Glomerular endothelial cell (primary cell): ENCODE measurements at regions not wholly inside any gene's neighbourhood (a gene's known extent, or its start where the extent isn't known, plus 50 kb on each side); places are given as distances from the start of the nearest gene placed in this dataset.
A peak's percentile ranks its signal among the peaks of the same experiment; 100 is the strongest.

Source experiments
- DNase-seq: peaks from one replicate; pipeline ENCODE4 v3.0.0-alpha.2; 2011; ENCODE audit warnings: low read depth, low spot score; ENCODE audit errors: extremely low read depth

DNA sequence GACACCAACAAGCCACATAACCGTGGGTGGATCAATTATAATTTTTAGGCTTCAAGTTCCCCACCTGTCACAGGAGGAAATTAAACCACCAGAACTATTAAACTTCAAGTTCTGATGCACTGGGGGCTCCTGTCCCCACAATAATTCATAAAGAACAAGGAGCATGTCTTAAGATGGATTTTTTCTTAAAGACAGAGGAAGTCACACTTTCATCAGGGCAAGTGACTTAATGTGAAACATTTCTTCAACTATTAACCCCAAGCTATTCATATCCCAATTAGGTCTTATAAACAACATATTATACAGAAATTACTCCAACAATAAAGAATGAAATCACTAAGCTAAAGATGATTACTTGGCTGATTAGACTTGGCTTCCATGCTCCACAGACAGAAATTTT, 292.5 kb downstream of the ETAA1 start:
- no peak for DNase-seq

DNA sequence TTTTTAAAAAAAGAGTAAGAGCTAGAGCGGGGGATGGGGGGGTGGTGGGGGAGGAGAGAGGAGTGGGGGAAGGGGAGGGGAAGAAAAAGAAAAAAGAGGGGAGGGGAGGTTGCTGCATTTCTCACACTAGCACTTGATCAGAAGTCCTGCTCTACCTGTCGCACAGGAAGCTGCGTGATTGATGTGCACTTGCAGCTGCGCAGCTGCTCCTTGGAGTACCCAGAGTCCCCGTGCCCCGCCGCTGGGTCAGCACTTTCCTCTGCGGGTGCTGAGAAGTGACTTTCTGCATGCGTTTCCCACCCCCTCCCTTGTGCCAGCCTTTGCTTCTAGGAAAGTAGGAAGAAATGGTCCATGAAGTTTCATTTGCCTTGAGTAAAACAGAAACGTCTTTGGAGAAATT, 297.3 kb downstream of the ETAA1 start:
- no peak for DNase-seq

DNA sequence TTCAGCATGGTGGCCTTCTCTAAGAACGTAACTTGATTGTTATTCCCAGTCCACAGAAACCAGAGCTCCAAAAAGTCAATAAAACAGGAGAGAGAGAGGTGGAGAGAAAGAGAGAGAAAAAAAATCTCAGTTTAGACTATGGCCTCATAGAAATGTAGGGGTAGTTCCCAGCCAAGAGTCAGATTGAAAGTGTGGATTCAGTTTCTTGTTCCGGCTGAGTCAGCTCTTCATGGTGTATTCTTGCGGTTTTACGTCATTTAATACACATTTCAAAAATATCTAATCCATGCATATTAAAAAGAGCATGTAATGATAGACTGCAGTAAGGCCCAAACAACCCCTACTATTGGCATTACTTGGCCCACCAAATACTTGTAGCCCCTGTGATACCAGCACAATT, 303.9 kb downstream of the ETAA1 start:
- DNase-seq = no peak

DNA sequence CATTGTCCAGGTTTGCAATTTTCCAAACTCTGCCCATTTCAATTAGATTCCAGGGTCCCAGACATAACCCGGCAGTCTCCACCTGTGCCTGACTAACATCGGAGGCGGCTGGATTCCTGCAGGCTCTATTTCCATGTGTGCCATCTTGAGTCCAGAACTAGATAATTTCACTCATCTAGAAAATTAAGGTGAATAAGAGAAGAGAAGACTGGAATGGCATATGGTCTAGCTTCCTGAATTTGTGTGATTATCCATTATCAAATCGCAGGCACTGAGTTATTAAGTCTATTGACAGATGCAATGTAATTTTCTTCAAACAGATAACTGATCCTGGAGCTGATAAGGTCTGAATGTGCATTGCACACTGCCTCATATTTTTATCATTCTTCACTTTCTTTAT, 305.2 kb downstream of the ETAA1 start:
- DNase-seq = no peak

DNA sequence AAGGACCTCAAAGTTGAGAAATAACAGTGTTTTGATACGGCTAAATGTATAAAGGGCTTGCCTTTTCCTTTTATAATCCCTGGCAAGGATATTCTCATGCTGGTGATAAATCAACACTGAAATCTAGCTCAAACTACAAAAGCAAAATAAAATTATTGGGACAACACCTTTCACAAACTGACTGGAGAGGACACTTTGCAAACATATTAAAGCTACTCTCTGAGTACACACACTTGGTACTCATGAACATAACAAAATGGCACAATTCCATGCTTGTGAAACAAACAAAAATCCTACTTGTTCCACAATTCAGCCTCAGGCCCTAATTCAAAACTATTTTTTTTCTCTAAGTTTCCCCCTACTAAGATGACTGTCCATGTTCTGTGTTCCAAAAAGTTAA, 305.8 kb downstream of the ETAA1 start:
- no peak for DNase-seq

DNA sequence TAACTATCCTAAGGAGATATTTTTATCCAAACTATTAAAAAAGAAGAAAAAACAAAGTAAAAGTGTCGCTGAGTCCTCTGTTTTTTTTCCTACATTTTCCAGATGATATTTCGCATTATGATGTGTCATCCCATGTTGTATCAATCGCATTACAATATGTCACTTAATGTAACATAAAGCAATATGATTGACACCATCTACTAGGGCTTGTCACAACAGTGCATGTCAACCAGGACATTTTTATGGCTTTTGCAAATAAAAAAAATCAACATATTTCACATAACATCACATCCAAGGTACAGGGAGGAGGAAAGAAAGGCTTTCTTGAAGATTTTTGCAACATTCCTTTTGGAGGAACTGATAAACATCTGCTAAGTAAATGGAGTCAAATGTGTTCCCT, 308.9 kb downstream of the ETAA1 start:
- no peak for DNase-seq

DNA sequence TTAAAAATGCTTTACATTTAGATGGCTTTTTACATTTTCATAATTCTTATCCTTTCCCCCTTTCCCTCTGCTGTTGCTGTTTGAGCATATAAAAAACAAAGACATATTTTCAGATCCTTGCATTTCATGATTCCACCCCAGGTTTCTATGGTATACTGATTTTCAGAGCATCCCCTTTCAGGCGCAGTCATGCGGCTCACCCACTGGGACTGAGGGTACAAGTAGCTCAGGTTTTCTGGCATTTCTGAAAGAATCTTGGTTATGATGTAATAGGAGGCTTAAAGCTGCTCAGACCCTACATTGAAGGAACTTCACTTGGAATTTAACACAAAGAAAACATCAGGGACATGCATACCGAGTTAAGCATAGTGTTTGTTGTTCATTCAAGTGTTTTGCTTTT, 310.8 kb downstream of the ETAA1 start:
- no peak for DNase-seq

DNA sequence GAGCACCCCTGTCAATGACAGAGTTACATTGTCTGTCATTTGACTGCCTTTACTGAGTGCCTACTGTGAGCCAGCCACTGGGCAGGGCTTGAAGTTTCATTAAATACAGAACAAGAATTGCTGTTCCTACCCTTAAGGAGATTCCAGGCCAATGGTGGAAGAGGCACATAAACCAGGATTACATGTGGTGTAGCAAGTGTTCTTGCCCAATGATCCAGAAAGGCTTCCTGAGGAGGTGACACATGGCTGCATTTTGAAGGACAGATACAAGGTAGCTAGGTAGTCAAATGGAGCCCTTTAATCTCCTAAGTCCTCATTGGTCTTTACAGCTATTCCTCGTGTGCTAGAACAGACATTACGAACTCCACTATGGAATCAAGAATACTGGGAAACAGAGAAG, 312.7 kb downstream of the ETAA1 start:
- no peak for DNase-seq

DNA sequence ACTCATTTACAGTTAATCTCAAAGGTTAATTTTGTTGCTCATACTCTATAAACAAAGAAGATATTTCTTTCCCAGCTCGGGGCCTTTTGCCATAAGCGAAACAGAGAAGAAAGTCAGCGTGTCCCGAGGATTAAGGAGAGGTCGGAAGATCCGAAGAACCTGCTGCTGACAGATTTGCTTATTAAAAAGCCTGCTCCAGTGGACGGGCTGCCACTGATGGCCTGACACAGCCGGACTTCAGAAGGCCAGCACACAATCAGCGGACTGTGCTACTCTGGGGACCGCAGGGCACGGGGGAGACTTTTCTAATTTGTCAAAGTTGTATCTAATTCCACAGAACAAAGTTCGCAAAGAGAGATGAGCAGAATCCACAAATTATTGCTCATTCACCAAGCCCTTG, 315.4 kb downstream of the ETAA1 start:
- DNase-seq = no peak

DNA sequence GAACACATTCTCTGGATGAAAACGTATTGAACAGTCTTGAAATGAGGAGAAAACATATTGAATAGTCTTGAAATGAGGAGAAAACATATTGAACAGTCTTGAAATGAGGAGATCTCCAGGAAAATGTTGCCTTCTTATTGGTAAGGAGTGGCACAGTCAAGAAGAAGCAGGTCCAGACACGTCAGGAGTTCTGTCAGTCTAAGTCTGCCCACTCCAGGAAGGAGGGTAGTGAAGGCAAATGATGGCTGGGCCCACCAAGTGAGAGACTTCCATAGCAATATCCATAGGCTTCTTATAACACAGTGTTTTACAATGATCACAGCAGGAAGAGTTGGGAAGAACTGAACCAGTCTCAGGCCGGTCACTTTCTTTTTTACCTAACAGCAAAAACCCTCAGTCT, 316.2 kb downstream of the ETAA1 start:
- DNase-seq = no peak

DNA sequence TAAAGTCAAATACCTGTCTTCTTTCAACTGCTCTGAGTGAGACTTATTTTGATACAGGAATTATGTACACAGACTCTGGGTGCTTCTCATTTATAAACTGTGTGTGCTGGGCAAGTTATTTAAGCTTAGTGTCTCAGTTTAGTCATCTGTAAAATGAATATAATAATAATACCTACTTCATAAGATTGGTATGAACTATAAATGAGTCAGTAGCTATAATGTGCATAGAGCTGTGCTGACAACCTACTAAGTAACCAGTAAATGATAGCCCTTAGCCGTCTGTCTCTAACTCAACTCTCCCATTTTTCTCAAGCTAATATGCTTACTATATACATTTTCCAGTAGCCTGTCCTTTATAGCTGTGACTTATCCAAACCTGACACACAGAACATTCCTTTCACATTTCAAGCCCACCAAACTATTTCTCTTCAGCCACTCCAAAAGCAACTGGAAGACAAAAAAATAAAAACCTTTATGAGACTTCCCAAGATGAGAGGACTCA, 319.8 kb downstream of the ETAA1 start:
- no peak for DNase-seq

DNA sequence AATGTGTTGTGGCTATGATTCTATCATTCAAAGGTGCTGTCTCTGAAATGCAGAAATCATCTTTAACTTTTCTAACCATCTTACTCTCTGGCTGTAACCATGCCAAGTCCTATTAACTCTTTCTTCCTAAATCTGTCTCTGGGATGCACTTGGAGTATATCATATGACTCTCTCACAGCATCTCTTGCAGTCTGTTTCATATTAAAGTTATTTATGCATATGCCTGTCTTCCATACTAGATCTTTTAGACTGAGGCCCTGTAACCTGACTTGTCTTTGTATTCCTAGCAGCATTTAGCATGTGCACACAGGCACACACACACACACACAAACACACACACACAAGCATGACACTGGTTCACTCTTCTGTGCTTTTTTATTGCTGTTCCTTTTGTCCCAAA, 320.6 kb downstream of the ETAA1 start:
- DNase-seq = no peak

DNA sequence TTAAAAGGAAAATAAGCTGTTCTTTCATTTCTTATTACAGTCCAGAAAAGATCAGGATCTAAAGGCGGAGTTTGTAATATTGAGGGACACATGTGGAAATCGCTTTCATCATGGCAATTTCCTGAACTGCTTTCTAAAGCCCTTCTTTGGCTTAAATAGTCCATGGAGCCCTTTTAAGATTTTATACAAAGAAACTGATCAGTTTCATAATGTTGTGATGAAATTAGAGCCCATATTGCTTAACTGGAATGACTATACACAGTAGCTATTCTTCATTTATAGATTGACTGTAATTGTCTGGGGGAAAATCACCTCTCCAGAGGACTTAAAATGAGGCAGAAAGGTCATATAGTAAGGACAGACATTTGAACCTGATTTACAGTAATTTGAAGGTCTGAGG, 322.2 kb downstream of the ETAA1 start:
- DNase-seq = no peak

DNA sequence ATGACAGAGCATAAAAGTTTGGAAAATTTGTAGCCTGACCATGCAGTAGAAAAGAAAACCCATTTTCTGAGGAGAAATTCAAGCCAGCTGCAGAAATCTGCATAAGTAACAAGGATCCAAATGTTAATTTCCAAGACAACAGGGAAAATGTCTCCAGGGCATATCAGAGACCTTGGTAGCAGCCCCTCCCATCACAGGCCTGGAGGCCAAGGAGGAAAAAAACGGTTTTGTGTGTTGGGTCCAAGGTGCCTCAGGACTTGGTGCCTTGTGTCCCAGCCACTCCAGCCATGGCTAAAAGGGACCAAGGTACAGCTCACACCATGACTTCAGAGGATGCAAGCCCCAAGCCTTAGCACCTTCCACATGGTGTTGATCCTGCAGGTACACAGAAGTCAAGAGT, 324.4 kb downstream of the ETAA1 start:
- DNase-seq = no peak

DNA sequence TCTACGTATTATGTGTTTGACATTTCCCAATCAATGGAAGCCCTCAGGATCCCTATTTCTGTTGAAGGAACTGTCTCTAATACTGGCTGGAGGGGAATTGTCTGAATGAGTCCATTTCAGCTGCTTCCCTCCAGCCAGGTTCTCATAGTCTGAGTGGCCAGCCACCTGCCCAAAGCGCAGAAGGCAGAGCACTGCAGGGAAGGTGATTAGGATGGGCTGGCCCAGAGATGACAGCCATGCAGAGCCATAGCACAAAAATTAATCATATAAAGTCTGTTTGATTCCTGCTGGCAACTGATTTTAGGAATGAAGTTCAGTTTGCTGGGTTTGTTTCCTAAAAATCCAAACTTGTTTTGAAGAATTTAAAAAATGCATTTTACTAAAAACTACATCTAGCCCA, 327.1 kb downstream of the ETAA1 start:
- DNase-seq = no peak

DNA sequence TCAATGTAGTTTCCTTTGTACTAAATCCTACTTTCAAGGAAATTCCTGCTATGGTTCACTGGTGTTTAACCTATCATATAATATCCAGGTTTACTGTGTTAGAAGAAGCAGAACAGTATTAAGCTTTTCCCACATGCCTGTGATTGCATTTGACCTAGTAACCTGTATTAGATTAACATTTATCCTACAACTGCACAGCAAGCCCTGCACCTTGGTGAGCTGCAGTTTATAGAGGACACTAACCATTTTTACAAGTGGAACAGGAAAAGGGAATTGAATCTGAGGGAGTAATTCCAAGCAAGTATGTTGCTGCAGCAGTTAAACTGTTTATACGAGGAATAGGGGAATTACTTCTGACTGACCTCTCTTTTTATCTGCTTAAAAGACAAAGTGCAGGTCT, 328.6 kb downstream of the ETAA1 start:
- no peak for DNase-seq

DNA sequence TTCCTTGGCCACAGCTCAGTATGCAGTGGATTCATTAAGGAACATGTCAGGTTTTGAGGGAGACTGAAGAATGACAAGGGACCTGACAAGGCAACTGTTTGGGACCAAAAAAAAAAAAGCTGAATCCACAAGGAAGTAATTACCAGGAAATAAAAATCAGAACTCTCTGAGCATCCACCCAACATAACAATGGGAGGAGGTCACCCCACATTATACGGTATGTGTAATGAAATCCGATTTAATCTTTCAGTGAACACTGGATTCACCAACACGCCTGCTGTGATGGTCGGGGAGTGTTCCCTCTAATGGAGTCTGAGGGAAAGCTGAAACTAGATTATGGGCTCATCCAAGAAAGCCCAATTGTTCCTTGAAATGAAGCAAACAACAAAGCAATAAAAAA, 329.3 kb downstream of the ETAA1 start:
- DNase-seq = no peak

DNA sequence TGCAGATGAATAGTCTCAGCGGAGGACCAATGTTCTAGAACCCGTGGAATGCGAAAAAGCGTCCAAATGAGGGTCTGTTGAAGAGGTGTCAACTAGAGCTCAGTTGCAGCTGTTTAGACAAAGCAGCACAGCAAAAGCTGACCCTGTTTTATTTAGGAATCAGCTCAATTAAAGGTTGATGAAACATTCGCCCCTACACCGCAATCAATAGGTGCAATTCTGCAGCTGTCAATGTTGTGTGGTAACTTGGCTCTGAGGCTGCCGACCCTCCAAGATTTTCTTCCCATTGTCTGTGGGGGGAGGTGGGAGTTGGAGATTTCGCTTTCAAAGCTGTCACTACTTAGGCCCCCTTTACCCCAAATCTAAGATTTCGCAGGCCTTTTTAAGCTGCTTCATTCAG, 330.0 kb downstream of the ETAA1 start:
- DNase-seq = no peak

DNA sequence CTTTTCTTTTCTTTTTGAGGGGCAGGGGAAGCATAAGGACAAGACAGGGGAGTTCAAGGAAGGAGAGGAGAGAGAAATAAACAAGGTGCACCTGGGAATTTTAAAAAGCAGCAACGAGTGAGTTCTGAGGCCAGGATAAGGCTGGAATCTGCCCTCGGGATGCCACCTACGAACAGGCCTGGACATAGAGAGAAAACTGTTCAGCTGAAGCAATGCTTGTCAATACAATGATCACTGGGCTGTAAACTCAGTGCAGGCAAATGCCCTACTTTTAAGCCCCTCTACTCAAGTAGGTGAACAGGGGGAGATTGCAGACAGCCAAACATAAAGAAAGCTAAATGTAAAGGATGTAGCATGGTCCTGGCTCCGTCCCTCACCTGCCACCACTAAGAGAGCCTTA, 330.5 kb downstream of the ETAA1 start:
- DNase-seq = no peak

DNA sequence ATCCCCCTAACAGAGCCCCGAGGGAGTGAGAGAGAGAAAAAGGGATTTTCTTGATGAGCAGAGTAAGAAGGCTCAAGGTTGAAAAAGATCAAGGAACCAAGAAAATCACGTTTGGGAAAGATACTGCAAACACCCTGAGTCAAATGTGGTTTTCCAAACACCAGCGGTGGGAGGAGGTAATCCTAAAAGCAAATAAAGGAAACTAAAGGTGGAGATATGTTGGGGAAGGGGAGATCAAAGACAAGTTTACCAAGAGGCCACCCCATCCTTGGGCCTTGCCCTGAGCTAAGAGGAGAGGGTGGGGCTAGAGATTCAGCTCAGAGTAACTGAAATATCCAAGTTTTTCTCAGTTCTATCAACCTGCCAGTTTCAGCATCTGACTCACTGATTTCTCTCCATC, 332.3 kb downstream of the ETAA1 start:
- DNase-seq = no peak

DNA sequence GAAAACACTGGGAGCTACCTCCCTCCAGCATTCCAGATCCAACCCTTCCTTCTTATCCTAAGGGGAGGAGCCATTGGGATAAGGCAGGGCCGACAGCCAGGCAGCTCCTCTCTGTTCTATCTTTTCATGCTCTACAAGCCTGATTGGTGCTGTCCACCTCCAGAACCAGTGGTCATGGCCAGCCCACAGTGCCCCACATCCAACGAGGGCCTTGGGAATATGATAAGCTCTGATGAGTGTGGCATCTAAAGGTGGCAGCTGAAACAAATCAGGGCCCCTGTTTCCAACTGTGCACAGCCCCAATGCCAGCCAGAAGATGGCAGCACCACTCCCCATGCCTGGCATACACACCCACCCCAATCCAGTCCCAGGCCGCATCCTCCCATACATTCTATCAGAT, 329.3 kb downstream of the C1D start:
- DNase-seq = peak; percentile 4

DNA sequence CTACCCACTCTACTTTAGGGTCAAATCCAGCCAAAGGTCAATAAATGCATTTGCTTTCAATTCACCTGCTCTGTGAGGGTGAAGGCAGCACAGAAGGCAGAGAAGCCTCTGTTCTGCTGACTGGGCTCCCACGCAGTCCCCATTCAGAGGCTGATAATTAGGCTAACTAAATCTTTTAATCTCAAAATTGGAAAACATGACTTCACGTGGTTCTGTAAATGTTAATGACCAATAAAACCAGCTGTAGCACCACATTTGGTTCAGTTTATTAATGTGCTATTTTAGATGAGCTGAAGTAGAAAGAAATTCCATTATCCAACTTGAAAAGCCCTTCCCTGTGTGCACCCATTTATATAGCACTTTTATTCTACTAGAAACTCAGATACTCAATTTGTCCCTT, 310.6 kb downstream of the C1D start:
- DNase-seq = no peak

DNA sequence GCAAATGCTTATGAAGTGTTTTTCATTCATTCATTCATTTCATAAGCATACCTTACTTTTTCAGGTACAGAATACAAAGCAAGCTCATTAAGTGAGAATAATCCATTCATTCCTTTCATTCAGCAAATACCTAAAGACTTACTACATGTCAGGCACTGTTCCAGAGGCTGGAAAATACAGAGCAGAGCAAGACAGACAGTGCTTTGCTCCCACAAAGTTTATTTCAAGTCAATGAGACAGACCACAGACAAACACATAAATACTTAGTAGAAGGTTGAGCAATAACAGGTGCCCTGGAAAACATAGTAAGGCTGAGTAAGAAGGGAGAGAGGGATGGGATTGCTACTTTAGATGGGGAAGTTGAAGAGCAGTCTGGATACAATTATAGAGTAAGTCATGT, 309.8 kb downstream of the C1D start:
- no peak for DNase-seq
